Glomerular visceral epithelial cell (primary cell): ENCODE measurements at regions not wholly inside any gene's neighbourhood (a gene's known extent, or its start where the extent isn't known, plus 50 kb on each side); places are given as distances from the start of the nearest gene placed in this dataset.
"Not testable (repeated sequence)": the region's sequence is repeated elsewhere in the genome, so short reads cannot be mapped to it uniquely, and the experiment has no call there.

ENCODE experiments used
- DNase-seq: peaks from one replicate; pipeline ENCODE4 v3.0.0-alpha.2; 2016; ENCODE audit errors: extremely low spot score

- DNase-seq = no peak
Observed at GRCh38 chr2:238521002-238521401, 94.3 kb downstream of the ASB1 start.

GRCh38 chr2:238521870-238522269 is 95.1 kb downstream of the ASB1 start:
- no peak for DNase-seq

- no peak for DNase-seq
Observed at GRCh38 chr2:238523158-238524110, 96.7 kb downstream of the ASB1 start.

- no peak for DNase-seq
Observed at GRCh38 chr2:238524426-238524983, 97.8 kb downstream of the ASB1 start.

- no peak for DNase-seq
Observed at GRCh38 chr2:238525990-238526389, 99.3 kb downstream of the ASB1 start.

- DNase-seq = no peak
Observed at GRCh38 chr2:238527565-238527964, 100.8 kb downstream of the ASB1 start.

- no peak for DNase-seq
Observed at GRCh38 chr2:238528953-238529781, 102.4 kb downstream of the ASB1 start.

GRCh38 chr2:238531017-238531645 is 104.4 kb downstream of the ASB1 start:
- DNase-seq = not testable (repeated sequence)

- not testable (repeated sequence) for DNase-seq
Observed at GRCh38 chr2:238543732-238544131, 117.0 kb downstream of the ASB1 start.

- no peak for DNase-seq
Observed at GRCh38 chr2:238548902-238549462, 122.3 kb downstream of the ASB1 start.

- DNase-seq = no peak
Observed at GRCh38 chr2:238549866-238550265, 123.1 kb downstream of the ASB1 start.

GRCh38 chr2:238551091-238551490 is 124.4 kb downstream of the ASB1 start:
- DNase-seq = no peak

- no peak for DNase-seq
Observed at GRCh38 chr2:238552226-238552625, 125.5 kb downstream of the ASB1 start.

GRCh38 chr2:238553159-238553558 is 126.4 kb downstream of the ASB1 start:
- DNase-seq = no peak

GRCh38 chr2:238554468-238555315 is 128.0 kb downstream of the ASB1 start:
- no peak for DNase-seq

- DNase-seq = no peak
Observed at GRCh38 chr2:238555786-238556542, 129.2 kb downstream of the ASB1 start.

GRCh38 chr2:238557431-238557830 is 130.7 kb downstream of the ASB1 start:
- DNase-seq = no peak

GRCh38 chr2:238557936-238558335 is 131.2 kb downstream of the ASB1 start:
- DNase-seq = no peak

- DNase-seq = no peak
Observed at GRCh38 chr2:238558456-238559099, 131.9 kb downstream of the ASB1 start.
